CD4-positive, alpha-beta T cell treated with Interleukin-6 at 100 ng/mL for 8 hours (primary cell): ENCODE measurements at regions not wholly inside any gene's neighbourhood (a gene's known extent, or its start where the extent isn't known, plus 50 kb on each side); places are given as distances from the start of the nearest gene placed in this dataset.

ENCODE experiments used
- DNase-seq: peaks from one replicate; pipeline ENCODE4 v3.0.0-alpha.2; 2020; ENCODE audit warnings: mixed read lengths, low spot score

- no peak for DNase-seq
Observed at GRCh38 chr7:34603711-34604444, 54.1 kb upstream of the NPSR1 start.
